C4-2B (cell line): ENCODE measurements at regions not wholly inside any gene's neighbourhood (a gene's known extent, or its start where the extent isn't known, plus 50 kb on each side); places are given as distances from the start of the nearest gene placed in this dataset.

Source experiments
- H3K27ac ChIP-seq: fragments of 450-650 bp; 2 replicates; pipeline ENCODE4 v1.5.1; 2017
- CTCF ChIP-seq: fragments of 450-650 bp; conservative IDR thresholded peaks from 2 replicates; pipeline ENCODE4 v1.5.1; 2017; ENCODE audit warnings: mild to moderate bottlenecking
- ZFX ChIP-seq: fragments of 450-650 bp; IDR thresholded peaks from 2 replicates; pipeline ENCODE4 v1.6.1; 2017

GRCh38 chr4:55291227-55291640 lies 54.8 kb upstream of the SRD5A3 start:
- H3K27ac ChIP-seq, result no peak overlapping the region
- no peak for TF ChIP-seq ZFX
- no peak for TF ChIP-seq CTCF

GRCh38 chr4:55296096-55296495 lies 49.9 kb upstream of the SRD5A3 start:
- no peak overlapping the region for H3K27ac ChIP-seq
- no peak for TF ChIP-seq CTCF
- no peak for TF ChIP-seq ZFX
